Fibroblast of skin of right biceps (primary cell): ENCODE measurements at regions not wholly inside any gene's neighbourhood (a gene's known extent, or its start where the extent isn't known, plus 50 kb on each side); places are given as distances from the start of the nearest gene placed in this dataset.

Experiments used
- DNase-seq: peaks from one replicate; pipeline ENCODE4 v3.0.0-alpha.2; 2013

- DNase-seq: peak; percentile 42
Measured at GRCh38 chr14:100955201-100955600, 51.7 kb upstream of the RTL1 start.

- DNase-seq: no peak
Measured at GRCh38 chr14:100962494-100962893, 59.0 kb upstream of the RTL1 start.

- DNase-seq: no peak
Measured at GRCh38 chr14:100965296-100965695, 61.8 kb upstream of the RTL1 start.

- no peak for DNase-seq
Measured at GRCh38 chr14:100967178-100967577, 63.7 kb upstream of the RTL1 start.

GRCh38 chr14:100967930-100968329 is 64.4 kb upstream of the RTL1 start:
- no peak for DNase-seq

- peak; percentile 64 for DNase-seq
Measured at GRCh38 chr14:100972118-100972897, 68.8 kb upstream of the RTL1 start.

- peak; percentile 50 for DNase-seq
Measured at GRCh38 chr14:100975671-100976070, 72.1 kb upstream of the RTL1 start.

GRCh38 chr14:100979079-100979478 is 75.6 kb upstream of the RTL1 start:
- no peak for DNase-seq

- DNase-seq: peak; percentile 87
Measured at GRCh38 chr14:100979780-100980179, 76.3 kb upstream of the RTL1 start.

- no peak for DNase-seq
Measured at GRCh38 chr14:100980823-100981222, 77.3 kb upstream of the RTL1 start.

GRCh38 chr14:100981809-100982208 is 78.3 kb upstream of the RTL1 start:
- DNase-seq: peak; percentile 66

- no peak for DNase-seq
Measured at GRCh38 chr14:100982353-100982752, 78.8 kb upstream of the RTL1 start.

- peak; percentile 57 for DNase-seq
Measured at GRCh38 chr14:100982762-100983161, 79.2 kb upstream of the RTL1 start.

- DNase-seq: no peak
Measured at GRCh38 chr14:100983710-100984109, 80.2 kb upstream of the RTL1 start.

GRCh38 chr14:100988011-100988410 is 84.5 kb upstream of the RTL1 start:
- peak; percentile 55 for DNase-seq

GRCh38 chr14:100988411-100988900 is 84.9 kb upstream of the RTL1 start:
- DNase-seq: no peak

- DNase-seq: no peak
Measured at GRCh38 chr14:100988956-100989355, 85.4 kb upstream of the RTL1 start.

GRCh38 chr14:100989924-100990323 is 86.4 kb upstream of the RTL1 start:
- DNase-seq: peak; percentile 64

- peak; percentile 63 for DNase-seq
Measured at GRCh38 chr14:100994082-100994481, 90.6 kb upstream of the RTL1 start.

- DNase-seq: no peak
Measured at GRCh38 chr14:100994756-100995330, 91.3 kb upstream of the RTL1 start.

GRCh38 chr14:101000711-101001250 is 97.3 kb upstream of the RTL1 start:
- DNase-seq: no peak

- DNase-seq: peak; percentile 87
Measured at GRCh38 chr14:101001311-101002069, 98.0 kb upstream of the RTL1 start.

- DNase-seq: no peak
Measured at GRCh38 chr14:101002738-101003137, 99.2 kb upstream of the RTL1 start.
